CD14-positive monocyte (primary cell): ENCODE measurements at regions not wholly inside any gene's neighbourhood (a gene's known extent, or its start where the extent isn't known, plus 50 kb on each side); places are given as distances from the start of the nearest gene placed in this dataset.

Source experiments
- DNase-seq, 3 donors: peaks; one replicate each; pipeline ENCODE4 v3.0.0-alpha.2; 2011 to 2022
- H2AFZ ChIP-seq: 2 replicates; pipeline ENCODE4 v1.6.0; 2012; ENCODE audit warnings: mild to moderate bottlenecking, low read depth, low read length, inconsistent platforms; ENCODE audit not compliant: insufficient read depth, poor library complexity, severe bottlenecking
- H3K27ac ChIP-seq, 2 donors: 1 replicate in 1 of 2; 2 replicates in 1 of 2; pipeline ENCODE4 v1.5.1; 2012 to 2013; ENCODE audit warnings: low read length in 2 of 2, control low read depth in 1 of 2, inconsistent platforms in 1 of 2, low read depth in 1 of 2, mild to moderate bottlenecking in 1 of 2
- H3K27me3 ChIP-seq, 2 donors: one replicate each; pipeline versions ENCODE4 v1.6.0 to v1.6.1; 2011 to 2013; ENCODE audit warnings: low read length in 2 of 2; ENCODE audit not compliant: control insufficient read depth in 2 of 2, insufficient read depth in 2 of 2
- H3K36me3 ChIP-seq, 2 donors: replicated peaks in 1 of 2; 1 replicate in 1 of 2; 2 replicates in 1 of 2; pipeline versions ENCODE4 v1.5.1 to v1.6.1; 2012 to 2013; ENCODE audit warnings: low read length in 2 of 2, control low read depth in 1 of 2, inconsistent platforms in 1 of 2, mild to moderate bottlenecking in 1 of 2; ENCODE audit not compliant: insufficient read depth in 2 of 2, control insufficient read depth in 1 of 2
- H3K4me1 ChIP-seq, 2 donors: 1 replicate in 1 of 2; 2 replicates in 1 of 2; pipeline versions ENCODE4 v1.5.1 to v1.6.1; 2012 to 2013; ENCODE audit warnings: low read length in 2 of 2, control low read depth in 1 of 2, inconsistent platforms in 1 of 2, mild to moderate bottlenecking in 1 of 2, moderate library complexity in 1 of 2; ENCODE audit not compliant: insufficient read depth in 2 of 2, control insufficient read depth in 1 of 2
- H3K4me2 ChIP-seq: replicated peaks from 2 replicates; pipeline ENCODE3; 2012; ENCODE audit warnings: low read length, moderate library complexity, mild to moderate bottlenecking; ENCODE audit not compliant: poor library complexity, severe bottlenecking; ENCODE audit errors: extremely low read depth
- H3K4me3 ChIP-seq, 3 experiments: fragments of 200-600 bp in 1 of 3; sonication (generic) in 1 of 3; replicated peaks in 1 of 3; 1 replicate in 2 of 3; 2 replicates in 1 of 3; pipeline ENCODE4 v1.5.1; 2011 to 2013; ENCODE audit warnings: low read length in 3 of 3, mild to moderate bottlenecking in 3 of 3, control low read depth in 2 of 3, low read depth in 2 of 3, inconsistent platforms in 1 of 3, moderate library complexity in 1 of 3
- H3K79me2 ChIP-seq: 2 replicates; pipeline ENCODE4 v1.6.0; 2012; ENCODE audit warnings: mild to moderate bottlenecking, control low read depth, inconsistent platforms, low read length, moderate library complexity; ENCODE audit not compliant: insufficient read depth
- H3K9ac ChIP-seq: 2 replicates; pipeline ENCODE4 v1.6.0; 2017; ENCODE audit warnings: low read length, mild to moderate bottlenecking; ENCODE audit not compliant: insufficient read depth, poor library complexity, severe bottlenecking
- H3K9me3 ChIP-seq, 2 donors: replicated peaks in 1 of 2; 1 replicate in 1 of 2; 2 replicates in 1 of 2; pipeline versions ENCODE4 v1.5.1 to v1.6.1; 2012 to 2013; ENCODE audit warnings: low read length in 2 of 2, control low read depth in 1 of 2; ENCODE audit not compliant: control insufficient read depth in 1 of 2, insufficient read depth in 1 of 2
- H4K20me1 ChIP-seq: 2 replicates; pipeline ENCODE4 v1.6.0; 2012; ENCODE audit warnings: mild to moderate bottlenecking, low read length, control low read depth, moderate library complexity; ENCODE audit not compliant: insufficient read depth
- H3K27ac Mint-ChIP-seq, 7 donors: one replicate each; pipeline ENCODE4 v1.8.0; 2020; ENCODE audit warnings: mild to moderate bottlenecking in 7 of 7, mixed read lengths in 7 of 7, moderate library complexity in 6 of 7, inconsistent platforms in 2 of 7
- H3K27me3 Mint-ChIP-seq, 3 donors: one replicate each; pipeline ENCODE4 v1.8.0; 2021 to 2022; ENCODE audit warnings: low read depth in 3 of 3, mild to moderate bottlenecking in 3 of 3, mixed read lengths in 3 of 3, moderate library complexity in 3 of 3, inconsistent platforms in 1 of 3
- H3K36me3 Mint-ChIP-seq, 2 donors: one replicate each; pipeline ENCODE4 v1.8.0; 2020; ENCODE audit warnings: mixed read lengths in 2 of 2, inconsistent platforms in 1 of 2, mild to moderate bottlenecking in 1 of 2
- H3K4me1 Mint-ChIP-seq: one replicate; pipeline ENCODE4 v1.8.0; 2020; ENCODE audit warnings: mild to moderate bottlenecking, mixed read lengths
- H3K4me3 Mint-ChIP-seq, 2 donors: one replicate each; pipeline ENCODE4 v1.8.0; 2020; ENCODE audit warnings: mild to moderate bottlenecking in 2 of 2, mixed read lengths in 2 of 2, moderate library complexity in 1 of 2
- H3K9me3 Mint-ChIP-seq, 7 donors: one replicate each; pipeline ENCODE4 v1.8.0; 2020 to 2022; ENCODE audit warnings: mixed read lengths in 7 of 7, mild to moderate bottlenecking in 6 of 7, moderate library complexity in 6 of 7, inconsistent platforms in 2 of 7
- WGBS: methylation state at CpG from one replicate; pipeline ENCODE4 v1.1.5; 2013; ENCODE audit warnings: missing lambda C conversion rate; ENCODE audit not compliant: insufficient coverage; 5-methylcytosine and 5-hydroxymethylcytosine counted together
- intact Hi-C, 2 donors: fragments of 100-400 bp; cut with micrococcal nuclease; formaldehyde crosslinking; loops; one replicate each; pipeline versions ENCODE4 v1.15.0 to v1.15.1; 2023
- TF ChIP-seq, protein P1 (sequence below): fragments of 200-600 bp; IDR thresholded peaks from one replicate; pipeline ENCODE4 v1.8.0; 2022; ENCODE audit warnings: antibody characterized with exemption, mild to moderate bottlenecking

DNA sequence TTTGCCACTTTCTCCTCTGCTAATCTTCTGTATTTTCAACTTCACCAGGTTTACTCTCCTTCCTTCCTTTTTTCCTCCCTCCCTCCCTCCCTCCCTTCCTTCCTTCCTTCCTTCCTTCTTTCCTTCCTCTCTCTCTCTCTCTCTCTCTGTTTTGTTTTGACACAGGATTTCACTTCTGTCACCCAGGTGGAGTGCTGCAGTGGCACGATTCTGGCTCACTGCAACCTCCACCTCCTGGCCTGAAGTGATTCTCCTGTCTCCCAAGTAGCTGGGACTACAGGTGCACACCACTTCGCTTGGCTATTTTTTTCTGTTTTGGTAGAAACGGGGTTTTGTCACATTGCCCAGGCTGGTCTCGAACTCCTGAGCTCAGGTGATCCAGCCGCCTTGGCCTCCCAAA lies 181.2 kb upstream of the BTG1 start:
- no peaks in the 10 kb centered on the region for H4K20me1 ChIP-seq
- H3K27me3 ChIP-seq: no peaks in the 10 kb centered on the region
- H3K27ac ChIP-seq: no peak overlapping the region
- no peaks in the 10 kb centered on the region for H3K36me3 ChIP-seq
- TF ChIP-seq, protein P1, sequence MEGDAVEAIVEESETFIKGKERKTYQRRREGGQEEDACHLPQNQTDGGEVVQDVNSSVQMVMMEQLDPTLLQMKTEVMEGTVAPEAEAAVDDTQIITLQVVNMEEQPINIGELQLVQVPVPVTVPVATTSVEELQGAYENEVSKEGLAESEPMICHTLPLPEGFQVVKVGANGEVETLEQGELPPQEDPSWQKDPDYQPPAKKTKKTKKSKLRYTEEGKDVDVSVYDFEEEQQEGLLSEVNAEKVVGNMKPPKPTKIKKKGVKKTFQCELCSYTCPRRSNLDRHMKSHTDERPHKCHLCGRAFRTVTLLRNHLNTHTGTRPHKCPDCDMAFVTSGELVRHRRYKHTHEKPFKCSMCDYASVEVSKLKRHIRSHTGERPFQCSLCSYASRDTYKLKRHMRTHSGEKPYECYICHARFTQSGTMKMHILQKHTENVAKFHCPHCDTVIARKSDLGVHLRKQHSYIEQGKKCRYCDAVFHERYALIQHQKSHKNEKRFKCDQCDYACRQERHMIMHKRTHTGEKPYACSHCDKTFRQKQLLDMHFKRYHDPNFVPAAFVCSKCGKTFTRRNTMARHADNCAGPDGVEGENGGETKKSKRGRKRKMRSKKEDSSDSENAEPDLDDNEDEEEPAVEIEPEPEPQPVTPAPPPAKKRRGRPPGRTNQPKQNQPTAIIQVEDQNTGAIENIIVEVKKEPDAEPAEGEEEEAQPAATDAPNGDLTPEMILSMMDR: no peak
- H3K27ac Mint-ChIP-seq: peak overlapping the region in 1 of 7 donors; percentile 64
- H3K9me3 ChIP-seq: peaks cover 0 to 7% of the 10 kb centered on the region in 2 donors
- H3K36me3 Mint-ChIP-seq: peaks cover 3 to 6% of the 10 kb centered on the region in 2 donors
- H3K4me3 ChIP-seq: no peak overlapping the region
- H3K4me1 Mint-ChIP-seq: peaks cover 14% of the 10 kb centered on the region
- no peaks in the 10 kb centered on the region for H3K4me1 ChIP-seq
- 96% methylated on average over 5 of the region's 5 CpGs for WGBS
- no peak overlapping the region for H3K4me3 Mint-ChIP-seq
- intact Hi-C loops: no loop called here
- H3K79me2 ChIP-seq: no peaks in the 10 kb centered on the region
- no peak overlapping the region for H2AFZ ChIP-seq
- no peak for DNase-seq
- no peak overlapping the region for H3K9ac ChIP-seq
- no peak overlapping the region for H3K4me2 ChIP-seq
- peaks cover 0 to 8% (median 5%) of the 10 kb centered on the region in 7 donors for H3K9me3 Mint-ChIP-seq
- H3K27me3 Mint-ChIP-seq: peaks cover 0 to 7% (median 0%) of the 10 kb centered on the region in 3 donors

DNA sequence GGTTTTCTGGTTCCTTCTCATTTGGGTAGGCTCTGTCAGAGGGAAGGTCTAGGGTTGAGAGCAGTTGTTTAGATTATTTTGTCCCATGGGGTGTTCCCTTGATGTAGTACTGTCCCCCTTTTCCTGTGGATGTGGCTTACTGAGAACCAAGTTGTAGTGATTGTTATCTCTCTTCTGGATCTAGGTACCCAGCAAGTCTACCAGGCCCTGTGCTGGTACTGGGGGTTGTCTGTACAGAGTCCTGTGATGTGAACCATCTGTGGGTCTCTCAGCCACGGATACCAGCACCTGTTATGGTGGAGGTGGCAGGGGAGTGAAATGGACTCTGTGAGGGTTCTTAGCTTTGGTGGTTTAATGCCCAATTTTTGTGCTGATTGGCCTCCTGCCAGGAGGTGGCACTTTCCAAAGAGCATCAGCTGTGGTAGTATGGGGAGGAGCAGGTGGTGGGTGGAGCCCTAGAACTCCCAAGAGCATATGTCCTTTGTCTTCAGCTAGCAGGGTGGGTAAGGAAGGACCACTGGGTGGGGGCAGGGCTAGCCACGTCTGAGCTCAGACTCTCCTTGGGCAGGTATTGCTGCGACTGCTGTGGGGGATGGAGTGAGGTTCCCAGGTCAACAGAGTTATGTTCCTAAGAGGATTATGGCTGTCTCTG lies 179.3 kb upstream of the BTG1 start:
- intact Hi-C loops: no loop called here
- Histone ChIP-seq H3K4me2 (no peak overlapping the region), H3K9ac (no peak overlapping the region), H2AFZ (no peak overlapping the region), H3K27ac (no peak overlapping the region), H3K36me3 (no peaks in the 10 kb centered on the region), H3K9me3 (peaks cover 0 to 7% of the 10 kb centered on the region in 2 donors), H3K27me3 (no peaks in the 10 kb centered on the region), H3K4me1 (no peaks in the 10 kb centered on the region), H3K4me3 (no peak overlapping the region), H3K79me2 (no peaks in the 10 kb centered on the region), H4K20me1 (no peaks in the 10 kb centered on the region)
- peaks cover 16% of the 10 kb centered on the region for H3K4me1 Mint-ChIP-seq
- TF ChIP-seq, protein P1: no peak
- no peak overlapping the region for H3K4me3 Mint-ChIP-seq
- 100% methylated on average over 2 of the region's 3 CpGs for WGBS
- DNase-seq: no peak
- H3K9me3 Mint-ChIP-seq: peaks cover 0 to 11% (median 5%) of the 10 kb centered on the region in 7 donors
- peaks cover 0 to 7% (median 0%) of the 10 kb centered on the region in 3 donors for H3K27me3 Mint-ChIP-seq
- peak overlapping the region in 1 of 7 donors; percentile 32 for H3K27ac Mint-ChIP-seq
- H3K36me3 Mint-ChIP-seq: peaks cover 3 to 6% of the 10 kb centered on the region in 2 donors
